ENCODE measurements at regions not wholly inside any gene's neighbourhood (a gene's known extent, or its start where the extent isn't known, plus 50 kb on each side); places are given as distances from the start of the nearest gene placed in this dataset.

DNA sequence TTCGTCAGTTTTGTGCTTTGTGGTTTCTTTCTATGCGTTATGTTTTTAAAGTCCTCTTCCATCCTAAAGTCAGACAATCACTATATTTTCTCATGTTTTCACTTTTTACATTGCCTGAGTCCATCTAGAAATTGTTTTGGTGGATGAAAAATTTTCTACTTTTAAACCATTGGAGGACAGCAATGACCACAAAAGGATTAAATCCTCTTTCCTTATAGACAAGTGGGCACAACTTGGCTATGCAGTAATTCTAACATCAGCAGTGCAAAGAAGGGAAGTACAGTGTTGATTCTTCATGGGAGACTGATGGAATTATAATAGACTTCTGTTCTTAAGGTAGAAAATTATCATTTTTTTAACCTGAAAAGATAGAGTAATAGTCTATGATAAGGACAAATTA is 75.5 kb downstream of the PALM2AKAP2 start:
- no peak for ATAC-seq (replicated peaks in 1 of 4)
- H3K27me3 Mint-ChIP-seq: peaks cover 13 to 21% of the 10 kb centered on the region in 2 donors
- H3K4me3 Mint-ChIP-seq: no peak overlapping the region
- Histone ChIP-seq H3K27ac (ENCODE audit: low read length) (no peak overlapping the region), H3K9me3 (no peaks in the 10 kb centered on the region), H3K36me3 (ENCODE audit: control insufficient read depth in 2 of 2, extremely low read depth in 1 of 2, insufficient read depth in 1 of 2, low read length in 1 of 2) (no peaks in the 10 kb centered on the region), H3K27me3 (replicated peaks in 1 of 2; ENCODE audit: control insufficient read depth in 2 of 2, extremely low read depth in 1 of 2, insufficient read depth in 2 of 2, low read length in 1 of 2) (peaks cover 3 to 4% of the 10 kb centered on the region in 2 experiments), H3K4me1 (ENCODE audit: control insufficient read depth in 1 of 2, extremely low read depth in 1 of 2, insufficient read depth in 2 of 2, low read length in 2 of 2) (no peaks in the 10 kb centered on the region), H3K4me3 (ENCODE audit: control insufficient read depth in 1 of 2, extremely low read depth in 1 of 2, low read length in 1 of 2) (no peak overlapping the region)
- no peak overlapping the region for H3K27ac Mint-ChIP-seq
- peaks cover 0 to 6% (median 0%) of the 10 kb centered on the region in 3 donors for H3K9me3 Mint-ChIP-seq
- WGBS (ENCODE audit: insufficient coverage): no CpG with 5 or more reads among the region's 2 CpGs
- H3K4me1 Mint-ChIP-seq: no peaks in the 10 kb centered on the region
- no peaks in the 10 kb centered on the region for H3K36me3 Mint-ChIP-seq
- no peak for DNase-seq
- CTCF ChIA-PET: no interaction called here
- POLR2A ChIA-PET: no interaction called here

- ATAC-seq (replicated peaks in 1 of 4) (no peak), DNase-seq (no peak)
- Mint-ChIP-seq H3K4me1 (no peaks in the 10 kb centered on the region), H3K9me3 (peaks cover 0 to 6% (median 0%) of the 10 kb centered on the region in 3 donors), H3K27ac (no peak overlapping the region), H3K36me3 (no peaks in the 10 kb centered on the region), H3K4me3 (no peak overlapping the region), H3K27me3 (peaks cover 13 to 21% of the 10 kb centered on the region in 2 donors)
- POLR2A ChIA-PET: no interaction called here
- H3K27ac ChIP-seq (ENCODE audit: low read length): no peak overlapping the region
- H3K27me3 ChIP-seq (replicated peaks in 1 of 2; ENCODE audit: control insufficient read depth in 2 of 2, extremely low read depth in 1 of 2, insufficient read depth in 2 of 2, low read length in 1 of 2): peaks cover 3 to 7% of the 10 kb centered on the region in 2 experiments
- 80% methylated on average over 5 of the region's 6 CpGs for whole genome bisulfite sequencing (ENCODE audit: insufficient coverage)
- no peaks in the 10 kb centered on the region for H3K4me1 ChIP-seq (ENCODE audit: control insufficient read depth in 1 of 2, extremely low read depth in 1 of 2, insufficient read depth in 2 of 2, low read length in 2 of 2)
- no peaks in the 10 kb centered on the region for H3K36me3 ChIP-seq (ENCODE audit: control insufficient read depth in 2 of 2, extremely low read depth in 1 of 2, insufficient read depth in 1 of 2, low read length in 1 of 2)
- CTCF ChIA-PET: no interaction called here
- H3K9me3 ChIP-seq: no peaks in the 10 kb centered on the region
- H3K4me3 ChIP-seq (ENCODE audit: control insufficient read depth in 1 of 2, extremely low read depth in 1 of 2, low read length in 1 of 2): no peak overlapping the region
These were observed 76.8 kb downstream of the PALM2AKAP2 start for GRCh38 chr9:109856785-109857184.

- H3K27ac Mint-ChIP-seq: no peak overlapping the region
- no peak for DNase-seq
- H3K27me3 ChIP-seq (replicated peaks in 1 of 2; ENCODE audit: control insufficient read depth in 2 of 2, extremely low read depth in 1 of 2, insufficient read depth in 2 of 2, low read length in 1 of 2): peaks cover 3 to 7% of the 10 kb centered on the region in 2 experiments
- no peaks in the 10 kb centered on the region for H3K9me3 ChIP-seq
- no peak overlapping the region for H3K4me3 Mint-ChIP-seq
- ChIA-PET POLR2A (no interaction called here), CTCF (no interaction called here)
- no peaks in the 10 kb centered on the region for H3K36me3 Mint-ChIP-seq
- no peaks in the 10 kb centered on the region for H3K4me1 ChIP-seq (ENCODE audit: control insufficient read depth in 1 of 2, extremely low read depth in 1 of 2, insufficient read depth in 2 of 2, low read length in 2 of 2)
- no peak overlapping the region for H3K4me3 ChIP-seq (ENCODE audit: control insufficient read depth in 1 of 2, extremely low read depth in 1 of 2, low read length in 1 of 2)
- H3K36me3 ChIP-seq (ENCODE audit: control insufficient read depth in 2 of 2, extremely low read depth in 1 of 2, insufficient read depth in 1 of 2, low read length in 1 of 2): no peaks in the 10 kb centered on the region
- ATAC-seq (replicated peaks in 1 of 4): no peak
- no CpG with 5 or more reads among the region's 1 CpG for WGBS (ENCODE audit: insufficient coverage)
- H3K4me1 Mint-ChIP-seq: no peaks in the 10 kb centered on the region
- peaks cover 13 to 18% of the 10 kb centered on the region in 2 donors for H3K27me3 Mint-ChIP-seq
- no peak overlapping the region for H3K27ac ChIP-seq (ENCODE audit: low read length)
- H3K9me3 Mint-ChIP-seq: peaks cover 0 to 3% (median 0%) of the 10 kb centered on the region in 3 donors
These were observed 77.3 kb downstream of the PALM2AKAP2 start for GRCh38 chr9:109857336-109857735.

DNA sequence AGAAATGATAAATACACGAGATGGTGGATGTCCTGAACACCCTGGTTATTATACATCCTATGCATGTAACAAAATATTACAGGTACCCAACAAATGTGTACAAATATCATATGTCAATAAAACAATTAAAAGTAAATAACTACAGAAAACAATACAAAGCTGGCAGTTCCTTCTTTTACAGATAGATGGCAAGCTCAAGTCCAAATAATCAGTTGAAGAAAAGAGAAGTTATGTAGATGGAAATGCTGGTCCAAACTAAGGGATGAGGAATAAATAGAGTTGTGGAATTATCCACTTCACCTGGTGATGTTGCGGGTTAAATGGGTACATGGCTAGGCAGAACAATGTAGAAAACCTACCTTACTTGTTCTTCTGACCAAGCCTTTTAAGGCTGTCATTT is 79.4 kb downstream of the PALM2AKAP2 start:
- peaks cover 3 to 7% of the 10 kb centered on the region in 2 experiments for H3K27me3 ChIP-seq (replicated peaks in 1 of 2; ENCODE audit: control insufficient read depth in 2 of 2, extremely low read depth in 1 of 2, insufficient read depth in 2 of 2, low read length in 1 of 2)
- no peak overlapping the region for H3K27ac ChIP-seq (ENCODE audit: low read length)
- ATAC-seq (replicated peaks in 1 of 4): no peak
- Mint-ChIP-seq H3K27me3 (peaks cover 9 to 10% of the 10 kb centered on the region in 2 donors), H3K36me3 (no peaks in the 10 kb centered on the region), H3K4me1 (no peaks in the 10 kb centered on the region), H3K27ac (no peak overlapping the region), H3K9me3 (no peaks in the 10 kb centered on the region), H3K4me3 (no peak overlapping the region)
- ChIA-PET CTCF (no interaction called here), POLR2A (no interaction called here)
- H3K4me3 ChIP-seq (ENCODE audit: control insufficient read depth in 1 of 2, extremely low read depth in 1 of 2, low read length in 1 of 2): no peak overlapping the region
- no peaks in the 10 kb centered on the region for H3K36me3 ChIP-seq (ENCODE audit: control insufficient read depth in 2 of 2, extremely low read depth in 1 of 2, insufficient read depth in 1 of 2, low read length in 1 of 2)
- no peak for DNase-seq
- no CpG with 5 or more reads among the region's 2 CpGs for WGBS (ENCODE audit: insufficient coverage)
- no peaks in the 10 kb centered on the region for H3K9me3 ChIP-seq
- no peaks in the 10 kb centered on the region for H3K4me1 ChIP-seq (ENCODE audit: control insufficient read depth in 1 of 2, extremely low read depth in 1 of 2, insufficient read depth in 2 of 2, low read length in 2 of 2)

- CTCF ChIA-PET: no interaction called here
- H3K9me3 Mint-ChIP-seq: no peaks in the 10 kb centered on the region
- WGBS (ENCODE audit: insufficient coverage): 100% methylated on average over 1 of the region's 2 CpGs
These were observed 80.5 kb downstream of the PALM2AKAP2 start for GRCh38 chr9:109860521-109860920.

GRCh38 chr9:109861499-109861898 is 81.5 kb downstream of the PALM2AKAP2 start:
- Mint-ChIP-seq H3K4me3 (no peak overlapping the region), H3K27ac (no peak overlapping the region), H3K27me3 (peaks cover 5 to 8% of the 10 kb centered on the region in 2 donors), H3K4me1 (no peaks in the 10 kb centered on the region), H3K36me3 (no peaks in the 10 kb centered on the region), H3K9me3 (no peaks in the 10 kb centered on the region)
- Histone ChIP-seq H3K36me3 (ENCODE audit: control insufficient read depth in 2 of 2, extremely low read depth in 1 of 2, insufficient read depth in 1 of 2, low read length in 1 of 2) (no peaks in the 10 kb centered on the region), H3K27me3 (replicated peaks in 1 of 2; ENCODE audit: control insufficient read depth in 2 of 2, extremely low read depth in 1 of 2, insufficient read depth in 2 of 2, low read length in 1 of 2) (peaks cover 3 to 4% of the 10 kb centered on the region in 2 experiments), H3K4me1 (ENCODE audit: control insufficient read depth in 1 of 2, extremely low read depth in 1 of 2, insufficient read depth in 2 of 2, low read length in 2 of 2) (no peaks in the 10 kb centered on the region), H3K4me3 (ENCODE audit: control insufficient read depth in 1 of 2, extremely low read depth in 1 of 2, low read length in 1 of 2) (no peak overlapping the region), H3K9me3 (no peaks in the 10 kb centered on the region), H3K27ac (ENCODE audit: low read length) (no peak overlapping the region)
- DNase-seq (no peak), ATAC-seq (replicated peaks in 1 of 4) (no peak)
- no CpG with 5 or more reads among the region's 4 CpGs for WGBS (ENCODE audit: insufficient coverage)
- ChIA-PET CTCF (no interaction called here), POLR2A (interaction anchor here in 1 of 2 donors (0.6 kb wide), 1 partner anchor 123 kb away, joined by 4 read pairs; no protein-coding TSS in a partner anchor)

More at GRCh38 chr9:109860521-109860920, 80.5 kb downstream of the PALM2AKAP2 start:
- Histone ChIP-seq H3K4me1 (ENCODE audit: control insufficient read depth in 1 of 2, extremely low read depth in 1 of 2, insufficient read depth in 2 of 2, low read length in 2 of 2) (no peaks in the 10 kb centered on the region), H3K4me3 (ENCODE audit: control insufficient read depth in 1 of 2, extremely low read depth in 1 of 2, low read length in 1 of 2) (no peak overlapping the region), H3K27me3 (replicated peaks in 1 of 2; ENCODE audit: control insufficient read depth in 2 of 2, extremely low read depth in 1 of 2, insufficient read depth in 2 of 2, low read length in 1 of 2) (peaks cover 3 to 4% of the 10 kb centered on the region in 2 experiments), H3K9me3 (no peaks in the 10 kb centered on the region), H3K27ac (ENCODE audit: low read length) (no peak overlapping the region), H3K36me3 (ENCODE audit: control insufficient read depth in 2 of 2, extremely low read depth in 1 of 2, insufficient read depth in 1 of 2, low read length in 1 of 2) (no peaks in the 10 kb centered on the region)
- ATAC-seq (replicated peaks in 1 of 4) (no peak), DNase-seq (no peak)
- Mint-ChIP-seq H3K36me3 (no peaks in the 10 kb centered on the region), H3K4me1 (no peaks in the 10 kb centered on the region), H3K27me3 (peaks cover 9 to 10% of the 10 kb centered on the region in 2 donors), H3K27ac (no peak overlapping the region), H3K4me3 (no peak overlapping the region)
- POLR2A ChIA-PET: no interaction called here

DNA sequence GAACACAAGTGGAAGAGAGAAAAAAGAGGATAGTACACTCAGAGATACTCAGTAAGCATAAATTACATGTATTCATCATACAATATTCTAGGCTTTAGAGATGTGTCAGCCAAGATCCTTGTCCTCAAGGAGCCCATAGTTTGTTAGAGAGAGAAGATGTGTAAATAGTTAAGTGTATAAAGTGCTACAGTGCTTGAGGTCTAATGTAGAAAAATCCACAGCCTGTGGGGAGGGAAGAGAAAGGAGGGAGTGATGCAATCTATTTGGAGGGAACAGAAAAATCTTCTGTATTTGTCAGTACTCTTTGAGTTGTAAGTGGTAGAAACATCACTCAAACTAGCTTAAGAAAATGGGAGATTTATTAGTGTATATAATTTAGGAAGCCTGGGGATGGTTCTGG is 81.9 kb downstream of the PALM2AKAP2 start:
- ATAC-seq (replicated peaks in 1 of 4) (no peak), DNase-seq (no peak)
- no peaks in the 10 kb centered on the region for H3K36me3 ChIP-seq (ENCODE audit: control insufficient read depth in 2 of 2, extremely low read depth in 1 of 2, insufficient read depth in 1 of 2, low read length in 1 of 2)
- no peak overlapping the region for H3K27ac Mint-ChIP-seq
- no peaks in the 10 kb centered on the region for H3K9me3 ChIP-seq
- ChIA-PET POLR2A (no interaction called here), CTCF (interaction anchor here in 1 of 2 donors (0.6 kb wide), 1 partner anchor 155 kb away, joined by 13 read pairs; no protein-coding TSS in a partner anchor)
- H3K36me3 Mint-ChIP-seq: no peaks in the 10 kb centered on the region
- H3K4me1 Mint-ChIP-seq: no peaks in the 10 kb centered on the region
- H3K27me3 ChIP-seq (replicated peaks in 1 of 2; ENCODE audit: control insufficient read depth in 2 of 2, extremely low read depth in 1 of 2, insufficient read depth in 2 of 2, low read length in 1 of 2): peaks cover 3 to 4% of the 10 kb centered on the region in 2 experiments
- no peak overlapping the region for H3K4me3 ChIP-seq (ENCODE audit: control insufficient read depth in 1 of 2, extremely low read depth in 1 of 2, low read length in 1 of 2)
- no peaks in the 10 kb centered on the region for H3K9me3 Mint-ChIP-seq
- no peaks in the 10 kb centered on the region for H3K4me1 ChIP-seq (ENCODE audit: control insufficient read depth in 1 of 2, extremely low read depth in 1 of 2, insufficient read depth in 2 of 2, low read length in 2 of 2)
- no peak overlapping the region for H3K4me3 Mint-ChIP-seq
- peaks cover 7 to 10% of the 10 kb centered on the region in 2 donors for H3K27me3 Mint-ChIP-seq
- no peak overlapping the region for H3K27ac ChIP-seq (ENCODE audit: low read length)
